HG03354 (cell line): ENCODE measurements at regions not wholly inside any gene's neighbourhood (a gene's known extent, or its start where the extent isn't known, plus 50 kb on each side); places are given as distances from the start of the nearest gene placed in this dataset.

Experiments
- ATAC-seq: cut with Tn5 transposase; IDR thresholded peaks from one replicate; pipeline ENCODE4 v1.9.1; 2021; ENCODE audit warnings: mild to moderate bottlenecking; ENCODE audit not compliant: unreplicated experiment, poor library complexity, severe bottlenecking

- ATAC-seq, result peak; percentile 67
Measured at GRCh38 chr7:18345641-18346234, 149.8 kb upstream of the HDAC9 start.

GRCh38 chr7:18347170-18347569 lies 148.4 kb upstream of the HDAC9 start:
- no peak for ATAC-seq

GRCh38 chr7:18350678-18351077 lies 144.9 kb upstream of the HDAC9 start:
- ATAC-seq, result no peak

GRCh38 chr7:18352339-18353255 lies 143.0 kb upstream of the HDAC9 start:
- peak; percentile 73 for ATAC-seq

GRCh38 chr7:18353339-18353738 lies 142.2 kb upstream of the HDAC9 start:
- no peak for ATAC-seq

- no peak for ATAC-seq
Measured at GRCh38 chr7:18354108-18355085, 141.2 kb upstream of the HDAC9 start.

GRCh38 chr7:18356191-18356645 lies 139.3 kb upstream of the HDAC9 start:
- peak; percentile 53 for ATAC-seq

GRCh38 chr7:18357691-18358090 lies 137.9 kb upstream of the HDAC9 start:
- peak; percentile 52 for ATAC-seq

GRCh38 chr7:18361756-18362155 lies 133.8 kb upstream of the HDAC9 start:
- no peak for ATAC-seq

GRCh38 chr7:18363751-18364380 lies 131.7 kb upstream of the HDAC9 start:
- no peak for ATAC-seq

GRCh38 chr7:18364396-18364795 lies 131.2 kb upstream of the HDAC9 start:
- no peak for ATAC-seq

- no peak for ATAC-seq
Measured at GRCh38 chr7:18366394-18366793, 129.2 kb upstream of the HDAC9 start.

- no peak for ATAC-seq
Measured at GRCh38 chr7:18369011-18369410, 126.5 kb upstream of the HDAC9 start.

GRCh38 chr7:18370633-18371032 lies 124.9 kb upstream of the HDAC9 start:
- no peak for ATAC-seq

GRCh38 chr7:18378989-18379605 lies 116.5 kb upstream of the HDAC9 start:
- ATAC-seq, result no peak

- ATAC-seq, result no peak
Measured at GRCh38 chr7:18384491-18385143, 110.9 kb upstream of the HDAC9 start.

- ATAC-seq, result no peak
Measured at GRCh38 chr7:18386607-18387006, 108.9 kb upstream of the HDAC9 start.

GRCh38 chr7:18387191-18387735 lies 108.3 kb upstream of the HDAC9 start:
- ATAC-seq, result no peak
